ENCODE measurements at regions not wholly inside any gene's neighbourhood (a gene's known extent, or its start where the extent isn't known, plus 50 kb on each side); places are given as distances from the start of the nearest gene placed in this dataset.

DNA sequence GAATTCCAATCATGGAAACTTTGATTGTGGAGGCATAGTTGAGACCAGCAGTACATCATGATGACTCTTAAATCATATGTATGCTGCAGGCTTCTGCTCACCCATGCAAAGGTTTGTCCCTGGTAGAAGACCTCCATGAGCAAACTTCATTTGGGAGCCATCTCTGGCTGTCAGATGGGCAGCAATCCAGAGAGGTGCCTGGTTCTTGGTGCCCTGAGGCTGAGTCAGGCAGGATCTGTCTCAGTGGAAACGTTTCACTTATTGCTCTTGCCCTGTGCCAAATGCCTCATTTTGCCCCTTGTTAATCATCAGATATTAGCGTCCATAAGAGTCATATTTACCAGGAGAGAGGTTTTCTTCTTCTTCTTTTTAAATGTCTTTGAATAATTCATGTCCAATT lies 151.5 kb upstream of the CELF4 start:
- no peak for TF ChIP-seq POLR2A (IDR thresholded peaks at IDR 0.05)
- TF ChIP-seq, protein P1, sequence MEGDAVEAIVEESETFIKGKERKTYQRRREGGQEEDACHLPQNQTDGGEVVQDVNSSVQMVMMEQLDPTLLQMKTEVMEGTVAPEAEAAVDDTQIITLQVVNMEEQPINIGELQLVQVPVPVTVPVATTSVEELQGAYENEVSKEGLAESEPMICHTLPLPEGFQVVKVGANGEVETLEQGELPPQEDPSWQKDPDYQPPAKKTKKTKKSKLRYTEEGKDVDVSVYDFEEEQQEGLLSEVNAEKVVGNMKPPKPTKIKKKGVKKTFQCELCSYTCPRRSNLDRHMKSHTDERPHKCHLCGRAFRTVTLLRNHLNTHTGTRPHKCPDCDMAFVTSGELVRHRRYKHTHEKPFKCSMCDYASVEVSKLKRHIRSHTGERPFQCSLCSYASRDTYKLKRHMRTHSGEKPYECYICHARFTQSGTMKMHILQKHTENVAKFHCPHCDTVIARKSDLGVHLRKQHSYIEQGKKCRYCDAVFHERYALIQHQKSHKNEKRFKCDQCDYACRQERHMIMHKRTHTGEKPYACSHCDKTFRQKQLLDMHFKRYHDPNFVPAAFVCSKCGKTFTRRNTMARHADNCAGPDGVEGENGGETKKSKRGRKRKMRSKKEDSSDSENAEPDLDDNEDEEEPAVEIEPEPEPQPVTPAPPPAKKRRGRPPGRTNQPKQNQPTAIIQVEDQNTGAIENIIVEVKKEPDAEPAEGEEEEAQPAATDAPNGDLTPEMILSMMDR (IDR thresholded peaks at IDR 0.05): no peak
